K562 (cell line): ENCODE measurements at regions not wholly inside any gene's neighbourhood (a gene's known extent, or its start where the extent isn't known, plus 50 kb on each side); places are given as distances from the start of the nearest gene placed in this dataset.

ENCODE experiments used
- ATAC-seq: fragments of 200-7000 bp; cut with Tn5 transposase; 3 replicates; pipeline ENCODE4 v1.9.1; 2020; ENCODE audit warnings: moderate library complexity
- BruUV-seq: library from RNA; stranded (reverse); fragments of 400-500 nt; replicated peaks from 2 replicates; lab custom pipeline; 2021; lab: Mats Ljungman, UMichigan
- CTCF ChIA-PET: fragments of 300-600 bp; formaldehyde crosslinking; extraction: SDS; loops from one replicate; lab custom pipeline; 2021; ENCODE audit warnings: low intra/inter-chr PET ratio; lab: Yijun Ruan, JAX
- POLR2A ChIA-PET: fragments of 300-600, 350-650 bp; sonication (Branson Sonifier 250); formaldehyde crosslinking; extraction: SDS; loops from one replicate; lab custom pipeline; 2021; ENCODE audit warnings: antibody characterized with exemption, inconsistent platforms; lab: Yijun Ruan, JAX
- DNase-seq, 4 experiments: peaks; one replicate each; pipeline versions ENCODE4 v3.0.0 to v3.0.0-alpha.2; 2011 to 2018; ENCODE audit warnings: low spot score in 3 of 4, mixed read lengths in 3 of 4; ENCODE audit errors: extremely low read depth in 1 of 4
- FAIRE-seq: peaks from 2 replicates; lab custom pipeline; 2011; peaks lifted over from hg19 to GRCh38; lab: Jason Lieb, UNC
- H2AFZ ChIP-seq: 2 replicates; pipeline ENCODE4 v1.6.0; 2011; ENCODE audit warnings: low read depth, low read length, control low read depth, inconsistent platforms
- H3K27ac ChIP-seq: fragments of 200-600 bp; 3 replicates; pipeline ENCODE4 v1.8.0; 2011; ENCODE audit warnings: low read depth, mild to moderate bottlenecking, control low read depth, inconsistent platforms, low read length, moderate library complexity, mixed read lengths; ENCODE audit errors: extremely low read depth
- H3K27me3 ChIP-seq, 2 experiments: fragments of 300-600 bp in 1 of 2; 2 replicates in 1 of 2; 3 replicates in 1 of 2; pipeline versions ENCODE4 v1.6.0 to v1.8.0; 2011; ENCODE audit warnings: inconsistent platforms in 2 of 2, low read length in 2 of 2, mild to moderate bottlenecking in 1 of 2, mixed read lengths in 1 of 2, moderate library complexity in 1 of 2; ENCODE audit not compliant: control insufficient read depth in 2 of 2, insufficient read depth in 2 of 2
- H3K36me3 ChIP-seq: fragments of 300-600 bp; 3 replicates; pipeline ENCODE4 v1.8.0; 2011; ENCODE audit warnings: mild to moderate bottlenecking, low read length, inconsistent platforms; ENCODE audit not compliant: control insufficient read depth, insufficient read depth
- H3K4me1 ChIP-seq, 2 experiments: fragments of 200-600 bp in 1 of 2; replicated peaks in 1 of 2; 2 replicates in 1 of 2; 3 replicates in 1 of 2; pipeline versions ENCODE4 v1.5.1 to v1.8.0; 2011; ENCODE audit warnings: inconsistent platforms in 2 of 2, low read length in 2 of 2, mild to moderate bottlenecking in 1 of 2, mixed read lengths in 1 of 2, moderate library complexity in 1 of 2; ENCODE audit not compliant: control insufficient read depth in 2 of 2, insufficient read depth in 2 of 2
- H3K4me2 ChIP-seq: 2 replicates; pipeline ENCODE4 v1.6.1; 2011; ENCODE audit warnings: low read length, control low read depth, inconsistent platforms, mixed read lengths; ENCODE audit not compliant: insufficient read depth
- H3K4me3 ChIP-seq: fragments of 200-600 bp; sonication (generic), shearing (Covaris generic); 2 replicates; pipeline ENCODE4 v1.5.1; 2016; ENCODE audit warnings: control low read depth, inconsistent platforms
- H3K79me2 ChIP-seq: fragments of 200-600 bp; 3 replicates; pipeline ENCODE4 v1.8.0; 2011; ENCODE audit warnings: low read length, inconsistent platforms; ENCODE audit not compliant: control insufficient read depth, insufficient read depth
- H3K9ac ChIP-seq, 2 experiments: 2 replicates each; pipeline versions ENCODE4 v1.6.0 to v1.6.1; 2011; ENCODE audit warnings: low read depth in 2 of 2, low read length in 2 of 2, control low read depth in 1 of 2, inconsistent platforms in 1 of 2, mild to moderate bottlenecking in 1 of 2, mixed read lengths in 1 of 2; ENCODE audit not compliant: insufficient read depth in 1 of 2
- H3K9me1 ChIP-seq: one replicate; pipeline ENCODE4 v1.6.0; 2011; ENCODE audit warnings: inconsistent platforms, mild to moderate bottlenecking, low read length, moderate library complexity; ENCODE audit not compliant: control insufficient read depth, insufficient read depth
- H3K9me3 ChIP-seq: replicated peaks from 2 replicates; pipeline ENCODE4 v1.5.1; 2011; ENCODE audit warnings: low read depth, low read length, inconsistent platforms; ENCODE audit not compliant: control insufficient read depth, insufficient read depth
- H4K20me1 ChIP-seq: replicated peaks from 2 replicates; pipeline ENCODE4 v1.6.1; 2011; ENCODE audit warnings: low read length, inconsistent platforms, mixed read lengths; ENCODE audit not compliant: control insufficient read depth, insufficient read depth
- CUX1 ChIP-seq: fragments of 200-800 bp; sonication (Bioruptor generic); IDR thresholded peaks from 2 replicates; pipeline ENCODE4 v1.6.1; 2016; ENCODE audit warnings: missing genetic modification characterization, missing compliant biosample characterization
- HNRNPL ChIP-seq: fragments of 200-400 bp; formaldehyde crosslinking; IDR thresholded peaks from 2 replicates; pipeline ENCODE4 v1.6.1; 2017; ENCODE audit warnings: low read depth, mild to moderate bottlenecking, low read length
- MLLT1 ChIP-seq, 2 experiments: fragments of 450-650 bp; IDR thresholded peaks; 2 replicates each; pipeline ENCODE4 v1.6.1; 2016
- SIRT6 ChIP-seq: IDR thresholded peaks from one replicate; pipeline ENCODE4 v1.6.1; 2012; ENCODE audit warnings: low read depth, mild to moderate bottlenecking, control low read depth, inconsistent platforms, low read length, moderate library complexity
- USF1 ChIP-seq: sonication (generic); formaldehyde crosslinking; IDR thresholded peaks from 2 replicates; pipeline ENCODE4 v1.9.0; 2022; ENCODE audit warnings: mild to moderate bottlenecking, missing genetic modification reagents
- ZBTB43 ChIP-seq: sonication (generic); formaldehyde crosslinking; IDR thresholded peaks from 2 replicates; pipeline ENCODE4 v1.8.0; 2023; ENCODE audit warnings: mild to moderate bottlenecking, missing genetic modification reagents
- ZBTB5 ChIP-seq: fragments of 450-650 bp; IDR thresholded peaks from 2 replicates; pipeline ENCODE4 v1.6.1; 2017; ENCODE audit warnings: antibody characterized with exemption
- ZNF12 ChIP-seq: sonication (generic); formaldehyde crosslinking; IDR thresholded peaks from 2 replicates; pipeline ENCODE4 v1.4.0; 2020; ENCODE audit warnings: mild to moderate bottlenecking, missing genetic modification reagents
- WGBS: fragments of 100-300 bp; shearing (Covaris generic); methylation state at CpG from one replicate; pipeline ENCODE4 v1.1.6; 2016; ENCODE audit warnings: low coverage, mixed read lengths; ENCODE audit not compliant: insufficient coverage; ENCODE audit errors: missing lambda C conversion rate; 5-methylcytosine and 5-hydroxymethylcytosine counted together
- in situ Hi-C: fragments of 300-500 bp; cut with MboI; formaldehyde crosslinking; loops from 4 replicates; pipeline ENCODE4 v1.15.0; 2018; ENCODE audit warnings: inconsistent platforms, mixed read lengths
- intact Hi-C: fragments of 100-400 bp; cut with micrococcal nuclease; formaldehyde crosslinking; loops from 2 replicates; pipeline ENCODE4 v1.14.2; 2022

GRCh38 chr5:57902095-57902494 is 419.5 kb upstream of the ACTBL2 start:
- CTCF ChIA-PET, result no interaction called here
- no peak for ATAC-seq
- H4K20me1 ChIP-seq, result no peaks in the 10 kb centered on the region
- no peak overlapping the region for H2AFZ ChIP-seq
- H3K9me3 ChIP-seq, result 0 out of 2 replicates have a peak, but pooled peaks cover 2% of the 10 kb centered on the region
- no peak overlapping the region for H3K9ac ChIP-seq
- no peaks in the 10 kb centered on the region for H3K9me1 ChIP-seq
- intact Hi-C loops (no loop called here), in situ Hi-C loops (no loop called here)
- no peak overlapping the region for H3K4me2 ChIP-seq
- no peaks in the 10 kb centered on the region for H3K36me3 ChIP-seq
- BruUV-seq, result no TSS peak
- no peaks in the 10 kb centered on the region for H3K4me1 ChIP-seq
- H3K79me2 ChIP-seq, result no peaks in the 10 kb centered on the region
- no peak overlapping the region for H3K4me3 ChIP-seq
- DNase-seq, result no peak
- POLR2A ChIA-PET, result no interaction called here
- no peak for FAIRE-seq
- H3K27ac ChIP-seq, result no peak overlapping the region
- WGBS, result 26% methylated on average over 2 of the region's 2 CpGs
- no peaks in the 10 kb centered on the region for H3K27me3 ChIP-seq
- TF ChIP-seq CUX1 (CRISPR knock-in tag), result no peak
- no peak for TF ChIP-seq MLLT1 (IDR thresholded peaks at IDR 0.05)
- no peak for TF ChIP-seq ZNF12 (CRISPR knock-in tag)
- no peak for TF ChIP-seq ZBTB43 (CRISPR knock-in tag)
- no peak for TF ChIP-seq HNRNPL
- TF ChIP-seq ZBTB5, result no peak
- TF ChIP-seq SIRT6, result no peak
- no peak for TF ChIP-seq USF1 (CRISPR knock-in tag)
